Stimulated activated CD8-positive, alpha-beta memory T cell treated with anti-CD3 and anti-CD28 coated beads, Interleukin-4, amount 100 ng/mL, for 1 hour (primary cell): ENCODE measurements at regions not wholly inside any gene's neighbourhood (a gene's known extent, or its start where the extent isn't known, plus 50 kb on each side); places are given as distances from the start of the nearest gene placed in this dataset.

Source experiments
- DNase-seq, 2 donors: peaks; one replicate each; pipeline ENCODE4 v3.0.0-alpha.2; 2020; ENCODE audit warnings: low read depth in 2 of 2, low spot score in 1 of 2

- DNase-seq, result no peak
Observed at GRCh38 chr14:89498878-89499277, 81.8 kb upstream of the FOXN3 start.

- DNase-seq, result no peak
Observed at GRCh38 chr14:89495718-89496117, 78.7 kb upstream of the FOXN3 start.

GRCh38 chr14:89493877-89494634, 77.0 kb upstream of the FOXN3 start:
- DNase-seq, result no peak

- DNase-seq, result no peak
Observed at GRCh38 chr14:89493406-89493805, 76.4 kb upstream of the FOXN3 start.

- DNase-seq, result no peak
Observed at GRCh38 chr14:89491711-89492381, 74.8 kb upstream of the FOXN3 start.

GRCh38 chr14:89490466-89490865, 73.4 kb upstream of the FOXN3 start:
- DNase-seq, result no peak

- DNase-seq, result no peak
Observed at GRCh38 chr14:89489761-89490437, 72.9 kb upstream of the FOXN3 start.

GRCh38 chr14:89486961-89487360, 69.9 kb upstream of the FOXN3 start:
- DNase-seq, result no peak

- DNase-seq, result no peak
Observed at GRCh38 chr14:89486505-89486904, 69.5 kb upstream of the FOXN3 start.

- DNase-seq, result no peak
Observed at GRCh38 chr14:89485264-89485663, 68.2 kb upstream of the FOXN3 start.

GRCh38 chr14:89484051-89484844, 67.2 kb upstream of the FOXN3 start:
- no peak for DNase-seq

GRCh38 chr14:89481196-89481595, 64.2 kb upstream of the FOXN3 start:
- no peak for DNase-seq

- DNase-seq, result no peak
Observed at GRCh38 chr14:89480278-89480677, 63.2 kb upstream of the FOXN3 start.

GRCh38 chr14:89479802-89480201, 62.8 kb upstream of the FOXN3 start:
- DNase-seq, result no peak

- DNase-seq, result no peak
Observed at GRCh38 chr14:89477391-89477790, 60.4 kb upstream of the FOXN3 start.

GRCh38 chr14:89476354-89476896, 59.4 kb upstream of the FOXN3 start:
- DNase-seq, result no peak

- no peak for DNase-seq
Observed at GRCh38 chr14:89474464-89474863, 57.4 kb upstream of the FOXN3 start.

GRCh38 chr14:89473989-89474388, 57.0 kb upstream of the FOXN3 start:
- no peak for DNase-seq

GRCh38 chr14:89473569-89473968, 56.5 kb upstream of the FOXN3 start:
- no peak for DNase-seq

- no peak for DNase-seq
Observed at GRCh38 chr14:89470401-89470800, 53.4 kb upstream of the FOXN3 start.
